Astrocyte (in vitro differentiated cells and primary cell): ENCODE measurements at regions not wholly inside any gene's neighbourhood (a gene's known extent, or its start where the extent isn't known, plus 50 kb on each side); places are given as distances from the start of the nearest gene placed in this dataset.

Source experiments
- EZH2 ChIP-seq: IDR thresholded peaks from 2 replicates; pipeline ENCODE4 v1.6.1; 2012; ENCODE audit warnings: mild to moderate bottlenecking, low read length, inconsistent platforms; ENCODE audit not compliant: insufficient read depth
- TF ChIP-seq, protein P1 (sequence below): IDR thresholded peaks from 2 replicates; pipeline ENCODE4 v1.5.1; 2011; ENCODE audit warnings: low read depth, mild to moderate bottlenecking, inconsistent platforms, low read length, moderate library complexity; ENCODE audit not compliant: insufficient read depth

GRCh38 chr20:4411744-4412143 lies 162.7 kb upstream of the ADRA1D start:
- TF ChIP-seq, protein P1, sequence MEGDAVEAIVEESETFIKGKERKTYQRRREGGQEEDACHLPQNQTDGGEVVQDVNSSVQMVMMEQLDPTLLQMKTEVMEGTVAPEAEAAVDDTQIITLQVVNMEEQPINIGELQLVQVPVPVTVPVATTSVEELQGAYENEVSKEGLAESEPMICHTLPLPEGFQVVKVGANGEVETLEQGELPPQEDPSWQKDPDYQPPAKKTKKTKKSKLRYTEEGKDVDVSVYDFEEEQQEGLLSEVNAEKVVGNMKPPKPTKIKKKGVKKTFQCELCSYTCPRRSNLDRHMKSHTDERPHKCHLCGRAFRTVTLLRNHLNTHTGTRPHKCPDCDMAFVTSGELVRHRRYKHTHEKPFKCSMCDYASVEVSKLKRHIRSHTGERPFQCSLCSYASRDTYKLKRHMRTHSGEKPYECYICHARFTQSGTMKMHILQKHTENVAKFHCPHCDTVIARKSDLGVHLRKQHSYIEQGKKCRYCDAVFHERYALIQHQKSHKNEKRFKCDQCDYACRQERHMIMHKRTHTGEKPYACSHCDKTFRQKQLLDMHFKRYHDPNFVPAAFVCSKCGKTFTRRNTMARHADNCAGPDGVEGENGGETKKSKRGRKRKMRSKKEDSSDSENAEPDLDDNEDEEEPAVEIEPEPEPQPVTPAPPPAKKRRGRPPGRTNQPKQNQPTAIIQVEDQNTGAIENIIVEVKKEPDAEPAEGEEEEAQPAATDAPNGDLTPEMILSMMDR, result no peak
- no peak for TF ChIP-seq EZH2
